ENCODE measurements at regions not wholly inside any gene's neighbourhood (a gene's known extent, or its start where the extent isn't known, plus 50 kb on each side); places are given as distances from the start of the nearest gene placed in this dataset.

- DNase-seq: no peak
Observed at GRCh38 chr5:135203019-135203418, 169.0 kb upstream of the PITX1 start.

GRCh38 chr5:135199919-135200318, 165.9 kb upstream of the PITX1 start:
- no peak for DNase-seq

- no peak for DNase-seq
Observed at GRCh38 chr5:135196483-135196882, 162.5 kb upstream of the PITX1 start.

GRCh38 chr5:135195270-135195608, 161.2 kb upstream of the PITX1 start:
- no peak for DNase-seq

- DNase-seq: no peak
Observed at GRCh38 chr5:135194573-135195269, 160.7 kb upstream of the PITX1 start.

- no peak for DNase-seq
Observed at GRCh38 chr5:135194126-135194488, 160.1 kb upstream of the PITX1 start.

- no peak for DNase-seq
Observed at GRCh38 chr5:135193213-135194125, 159.4 kb upstream of the PITX1 start.

- DNase-seq: no peak
Observed at GRCh38 chr5:135192351-135192750, 158.3 kb upstream of the PITX1 start.

GRCh38 chr5:135191084-135191826, 157.2 kb upstream of the PITX1 start:
- peak; percentile 55 for DNase-seq

- DNase-seq: no peak
Observed at GRCh38 chr5:135190416-135191083, 156.5 kb upstream of the PITX1 start.

GRCh38 chr5:135189024-135189423, 155.0 kb upstream of the PITX1 start:
- no peak for DNase-seq

- DNase-seq: no peak
Observed at GRCh38 chr5:135188233-135188914, 154.3 kb upstream of the PITX1 start.

- no peak for DNase-seq
Observed at GRCh38 chr5:135186662-135187522, 152.9 kb upstream of the PITX1 start.

GRCh38 chr5:135185481-135186065, 151.5 kb upstream of the PITX1 start:
- DNase-seq: no peak

GRCh38 chr5:135184646-135185045, 150.6 kb upstream of the PITX1 start:
- DNase-seq: no peak

- no peak for DNase-seq
Observed at GRCh38 chr5:135183464-135183863, 149.4 kb upstream of the PITX1 start.

- DNase-seq: no peak
Observed at GRCh38 chr5:135182675-135183074, 148.6 kb upstream of the PITX1 start.

GRCh38 chr5:135181653-135182052, 147.6 kb upstream of the PITX1 start:
- DNase-seq: no peak

- no peak for DNase-seq
Observed at GRCh38 chr5:135179308-135179980, 145.4 kb upstream of the PITX1 start.

- no peak for DNase-seq
Observed at GRCh38 chr5:135178476-135179155, 144.6 kb upstream of the PITX1 start.
